HUES6 (cell line): ENCODE measurements at regions not wholly inside any gene's neighbourhood (a gene's known extent, or its start where the extent isn't known, plus 50 kb on each side); places are given as distances from the start of the nearest gene placed in this dataset.

Experiments used
- H3K27ac ChIP-seq: 2 replicates; pipeline ENCODE4 v1.7.0; 2013; ENCODE audit warnings: low read depth, mild to moderate bottlenecking, low read length, inconsistent platforms
- H3K27me3 ChIP-seq: 2 replicates; pipeline ENCODE4 v1.6.1; 2013; ENCODE audit warnings: low read length; ENCODE audit not compliant: control insufficient read depth, insufficient read depth
- H3K36me3 ChIP-seq: 2 replicates; pipeline ENCODE4 v1.6.1; 2013; ENCODE audit warnings: low read length; ENCODE audit not compliant: control insufficient read depth, insufficient read depth
- H3K4me1 ChIP-seq: 2 replicates; pipeline ENCODE4 v1.6.1; 2013; ENCODE audit warnings: low read length; ENCODE audit not compliant: control insufficient read depth, insufficient read depth
- H3K4me3 ChIP-seq: 2 replicates; pipeline ENCODE4 v1.5.1; 2013; ENCODE audit warnings: low read depth, low read length
- H3K9ac ChIP-seq: one replicate; pipeline ENCODE4 v1.6.1; 2013; ENCODE audit warnings: mild to moderate bottlenecking, low read length
- H3K9me3 ChIP-seq: 2 replicates; pipeline ENCODE4 v1.6.1; 2013; ENCODE audit warnings: low read depth, low read length; ENCODE audit not compliant: control insufficient read depth, insufficient read depth

- Histone ChIP-seq H3K27ac (no peak overlapping the region), H3K9ac (no peak overlapping the region), H3K27me3 (no peaks in the 10 kb centered on the region), H3K36me3 (no peaks in the 10 kb centered on the region), H3K4me1 (peaks cover 9% of the 10 kb centered on the region; the same call in 1 of the 2 replicates), H3K9me3 (peaks cover 3% of the 10 kb centered on the region; the same call in 1 of the 2 replicates), H3K4me3 (no peak overlapping the region)
Observed at GRCh38 chr3:67774676-67775075, 120.3 kb upstream of the SUCLG2 start.

GRCh38 chr3:67765575-67765974, 111.2 kb upstream of the SUCLG2 start:
- no peaks in the 10 kb centered on the region for H3K36me3 ChIP-seq
- peaks cover 3% of the 10 kb centered on the region; the same call in 1 of the 2 replicates for H3K9me3 ChIP-seq
- no peaks in the 10 kb centered on the region for H3K27me3 ChIP-seq
- H3K4me1 ChIP-seq: peaks cover 5% of the 10 kb centered on the region; the same call in 1 of the 2 replicates
- H3K27ac ChIP-seq: no peak overlapping the region
- no peak overlapping the region for H3K4me3 ChIP-seq
- H3K9ac ChIP-seq: no peak overlapping the region

DNA sequence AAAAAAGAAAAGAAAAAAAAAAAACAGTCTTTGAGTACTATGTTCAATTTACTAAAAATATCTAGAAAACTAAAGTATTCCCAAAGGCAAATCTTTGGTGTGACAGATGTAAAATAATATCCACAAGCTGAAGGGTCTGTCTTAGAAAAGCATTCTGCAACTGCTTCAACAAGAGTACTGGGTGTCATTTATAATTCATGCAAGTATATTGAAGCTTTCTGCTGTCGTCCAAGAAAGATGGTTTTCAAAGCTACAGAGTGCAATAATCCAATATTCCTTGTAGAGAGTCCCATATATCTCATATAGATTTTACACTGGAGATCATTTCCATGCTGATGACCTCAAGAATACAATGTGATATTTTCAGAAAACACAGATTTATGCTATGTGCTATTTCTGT, 90.9 kb upstream of the SUCLG2 start:
- Histone ChIP-seq H3K9ac (no peak overlapping the region), H3K27ac (no peak overlapping the region), H3K9me3 (no peaks in the 10 kb centered on the region), H3K27me3 (no peaks in the 10 kb centered on the region), H3K4me3 (no peak overlapping the region), H3K4me1 (no peaks in the 10 kb centered on the region), H3K36me3 (no peaks in the 10 kb centered on the region)

- Histone ChIP-seq H3K27me3 (no peaks in the 10 kb centered on the region), H3K4me3 (no peak overlapping the region), H3K9ac (no peak overlapping the region), H3K4me1 (no peaks in the 10 kb centered on the region), H3K27ac (no peak overlapping the region), H3K9me3 (no peaks in the 10 kb centered on the region), H3K36me3 (no peaks in the 10 kb centered on the region)
Observed at GRCh38 chr3:67744699-67745098, 90.3 kb upstream of the SUCLG2 start.

- Histone ChIP-seq H3K27ac (no peak overlapping the region), H3K4me3 (no peak overlapping the region), H3K9me3 (no peaks in the 10 kb centered on the region), H3K9ac (no peak overlapping the region), H3K36me3 (no peaks in the 10 kb centered on the region), H3K4me1 (no peaks in the 10 kb centered on the region), H3K27me3 (no peaks in the 10 kb centered on the region)
Observed at GRCh38 chr3:67739851-67740250, 85.4 kb upstream of the SUCLG2 start.

GRCh38 chr3:67737906-67738865, 83.8 kb upstream of the SUCLG2 start:
- H3K4me3 ChIP-seq: no peak overlapping the region
- H3K4me1 ChIP-seq: no peaks in the 10 kb centered on the region
- H3K27ac ChIP-seq: no peak overlapping the region
- H3K9ac ChIP-seq: no peak overlapping the region
- H3K27me3 ChIP-seq: no peaks in the 10 kb centered on the region
- H3K36me3 ChIP-seq: no peaks in the 10 kb centered on the region
- H3K9me3 ChIP-seq: no peaks in the 10 kb centered on the region

DNA sequence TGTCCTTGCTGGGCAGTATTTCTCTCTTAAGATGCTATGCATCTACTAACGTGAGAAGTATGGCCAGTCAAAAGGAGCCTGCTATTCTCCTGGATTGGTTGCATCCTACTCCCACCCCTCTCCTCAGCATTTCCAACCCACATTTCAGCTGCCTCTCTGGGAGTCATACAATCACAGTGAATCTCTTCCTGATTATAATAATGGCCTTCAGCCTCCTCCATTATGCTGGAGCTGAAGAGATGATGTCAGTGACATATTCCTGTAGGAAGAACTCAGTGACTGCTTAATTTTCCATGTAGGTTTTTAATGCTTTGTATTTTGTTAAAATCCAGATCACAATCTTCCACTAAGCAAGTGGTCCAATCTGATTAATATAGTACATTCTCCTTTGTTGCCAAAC, 82.7 kb upstream of the SUCLG2 start:
- no peaks in the 10 kb centered on the region for H3K27me3 ChIP-seq
- no peaks in the 10 kb centered on the region for H3K9me3 ChIP-seq
- no peaks in the 10 kb centered on the region for H3K4me1 ChIP-seq
- H3K9ac ChIP-seq: no peak overlapping the region
- H3K4me3 ChIP-seq: no peak overlapping the region
- no peaks in the 10 kb centered on the region for H3K36me3 ChIP-seq
- H3K27ac ChIP-seq: no peak overlapping the region

DNA sequence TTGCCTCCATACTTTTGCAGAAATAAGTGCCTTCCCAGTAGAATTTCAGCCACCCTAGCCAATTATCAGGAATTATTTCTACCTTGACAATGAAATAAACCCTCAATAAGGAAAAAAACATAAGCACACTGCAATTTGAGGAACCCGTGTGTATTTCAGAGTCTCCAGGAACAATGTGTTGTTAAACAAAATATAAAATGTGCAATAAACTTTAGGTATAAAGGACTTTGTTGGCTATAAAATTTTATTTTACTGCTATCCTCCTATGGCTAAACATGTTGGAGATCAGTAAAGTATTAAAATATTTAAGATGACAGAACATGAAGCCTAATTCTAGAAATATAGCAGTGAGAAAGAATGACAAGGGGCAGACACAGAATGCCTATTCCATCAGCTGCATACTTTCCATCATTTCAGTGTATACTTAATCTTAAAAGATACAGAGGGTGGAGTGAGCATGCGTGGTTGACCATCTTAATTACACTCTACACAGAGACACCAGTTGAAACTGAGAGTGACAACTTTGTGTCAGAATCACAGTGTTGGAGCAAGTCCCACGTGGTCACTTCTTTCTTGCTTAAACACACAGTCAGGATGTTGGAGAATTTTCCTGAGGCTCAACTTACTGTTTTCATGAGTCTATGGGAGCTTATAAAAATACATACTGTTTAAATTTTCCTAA, 79.0 kb upstream of the SUCLG2 start:
- H3K27me3 ChIP-seq: no peaks in the 10 kb centered on the region
- H3K9ac ChIP-seq: no peak overlapping the region
- H3K9me3 ChIP-seq: no peaks in the 10 kb centered on the region
- no peaks in the 10 kb centered on the region for H3K36me3 ChIP-seq
- H3K4me1 ChIP-seq: no peaks in the 10 kb centered on the region
- no peak overlapping the region for H3K27ac ChIP-seq
- H3K4me3 ChIP-seq: no peak overlapping the region

GRCh38 chr3:67724434-67724833, 70.0 kb upstream of the SUCLG2 start:
- H3K27me3 ChIP-seq: no peaks in the 10 kb centered on the region
- H3K4me3 ChIP-seq: no peak overlapping the region
- H3K4me1 ChIP-seq: no peaks in the 10 kb centered on the region
- no peak overlapping the region for H3K27ac ChIP-seq
- no peak overlapping the region for H3K9ac ChIP-seq
- H3K9me3 ChIP-seq: peaks cover 15% of the 10 kb centered on the region
- H3K36me3 ChIP-seq: no peaks in the 10 kb centered on the region

DNA sequence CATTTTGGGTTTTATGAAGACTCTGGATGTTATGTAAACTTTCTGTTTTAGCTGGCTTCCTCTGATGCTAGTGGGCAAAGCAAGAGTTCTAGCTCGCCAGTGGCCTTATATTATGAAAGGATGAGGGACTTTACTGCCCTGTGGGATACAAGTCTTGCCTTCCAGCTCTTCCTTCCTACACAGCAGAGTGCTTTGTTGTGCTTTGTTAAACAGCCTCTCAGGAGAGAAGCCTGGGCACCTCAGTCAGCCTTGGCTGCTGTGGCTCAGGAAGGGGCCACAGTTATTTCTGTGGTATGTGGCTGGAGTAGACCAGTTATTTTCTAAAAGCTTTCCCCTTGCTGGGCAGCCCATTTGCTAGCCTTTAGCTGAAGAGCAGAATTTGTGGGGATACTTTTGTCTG, 69.5 kb upstream of the SUCLG2 start:
- H3K36me3 ChIP-seq: no peaks in the 10 kb centered on the region
- no peak overlapping the region for H3K4me3 ChIP-seq
- H3K27ac ChIP-seq: no peak overlapping the region

GRCh38 chr3:67719333-67719732, 64.9 kb upstream of the SUCLG2 start:
- Histone ChIP-seq H3K9me3 (no peaks in the 10 kb centered on the region), H3K9ac (no peak overlapping the region), H3K4me1 (peaks cover under 1% of the 10 kb centered on the region; the same call in 1 of the 2 replicates), H3K36me3 (no peaks in the 10 kb centered on the region), H3K27ac (no peak overlapping the region), H3K27me3 (no peaks in the 10 kb centered on the region), H3K4me3 (no peak overlapping the region)

More for the DNA sequence above, 69.5 kb upstream of the SUCLG2 start:
- Histone ChIP-seq H3K9ac (no peak overlapping the region), H3K4me1 (no peaks in the 10 kb centered on the region), H3K27me3 (no peaks in the 10 kb centered on the region), H3K9me3 (peaks cover 15% of the 10 kb centered on the region)
